ENCODE measurements at regions not wholly inside any gene's neighbourhood (a gene's known extent, or its start where the extent isn't known, plus 50 kb on each side); places are given as distances from the start of the nearest gene placed in this dataset.

GRCh38 chr7:21041252-21041651, 254.6 kb upstream of the SP8 start:
- TF ChIP-seq CTCF (conservative IDR thresholded peaks at IDR 0.05; ENCODE audit: low read depth, low read length) (no peak), EZH2phosphoT487 (IDR thresholded peaks at IDR 0.05; ENCODE audit: borderline replicate concordance, low read length) (no peak)
